Neural cell (in vitro differentiated cells): ENCODE measurements at regions not wholly inside any gene's neighbourhood (a gene's known extent, or its start where the extent isn't known, plus 50 kb on each side); places are given as distances from the start of the nearest gene placed in this dataset.

Experiments used
- H2AFZ ChIP-seq: fragments of 200-600, 300-800 bp; sonication (generic), shearing (Covaris generic); 2 replicates; pipeline ENCODE4 v1.6.0; 2014; ENCODE audit warnings: low read depth, mild to moderate bottlenecking, antibody characterized with exemption, low read length, moderate library complexity
- H3F3A ChIP-seq: fragments of 200-600 bp; shearing (Covaris generic); 2 replicates; pipeline ENCODE4 v1.6.1; 2016; ENCODE audit warnings: mild to moderate bottlenecking, moderate library complexity, mixed read lengths, antibody characterized with exemption, low read length; ENCODE audit not compliant: insufficient read depth, poor library complexity, severe bottlenecking
- H3K27ac ChIP-seq: fragments of 200-600, 300-800 bp; sonication (generic), shearing (Covaris generic); 2 replicates; pipeline ENCODE4 v1.5.1; 2014; ENCODE audit warnings: mild to moderate bottlenecking, low read length, moderate library complexity
- H3K27me3 ChIP-seq: fragments of 300-800, 200-600 bp; sonication (generic), shearing (Covaris generic); 2 replicates; pipeline ENCODE4 v1.6.0; 2014; ENCODE audit warnings: mild to moderate bottlenecking, low read depth, low read length, moderate library complexity; ENCODE audit not compliant: insufficient read depth
- H3K36me3 ChIP-seq: fragments of 300-800, 200-600 bp; sonication (generic), shearing (Covaris generic); 2 replicates; pipeline ENCODE4 v1.5.1; 2014; ENCODE audit warnings: mild to moderate bottlenecking, antibody characterized with exemption, low read length, moderate library complexity; ENCODE audit not compliant: insufficient read depth
- H3K4me2 ChIP-seq: fragments of 300-800, 200-600 bp; sonication (generic), shearing (Covaris generic); 2 replicates; pipeline ENCODE4 v1.6.0; 2014; ENCODE audit warnings: mild to moderate bottlenecking, low read length
- H3K4me3 ChIP-seq: fragments of 300-800, 200-600 bp; sonication (generic), shearing (Covaris generic); 2 replicates; pipeline ENCODE4 v1.5.1; 2014; ENCODE audit warnings: mild to moderate bottlenecking, low read length, moderate library complexity
- H3K79me2 ChIP-seq: fragments of 200-600 bp; shearing (Covaris generic); replicated peaks from 2 replicates; pipeline ENCODE4 v1.6.0; 2014; ENCODE audit warnings: mild to moderate bottlenecking, low read length, moderate library complexity; ENCODE audit not compliant: insufficient read depth
- H3K9ac ChIP-seq: fragments of 300-800, 200-600 bp; sonication (generic), shearing (Covaris generic); 2 replicates; pipeline ENCODE4 v1.6.1; 2016; ENCODE audit warnings: mild to moderate bottlenecking, low read length, mixed read lengths
- H3K9me2 ChIP-seq: fragments of 200-600 bp; shearing (Covaris generic); 2 replicates; pipeline ENCODE4 v1.6.1; 2016; ENCODE audit warnings: mild to moderate bottlenecking, low read length, mixed read lengths; ENCODE audit not compliant: insufficient read depth
- H3K9me3 ChIP-seq: fragments of 200-600, 300-800 bp; sonication (generic), shearing (Covaris generic); 2 replicates; pipeline ENCODE4 v1.6.1; 2016; ENCODE audit warnings: mild to moderate bottlenecking, mixed run types, low read length, moderate library complexity, mixed read lengths
- H4K20me1 ChIP-seq: fragments of 200-600 bp; shearing (Covaris generic); 2 replicates; pipeline ENCODE4 v1.6.1; 2016; ENCODE audit warnings: mild to moderate bottlenecking, mixed run types; ENCODE audit not compliant: insufficient read depth
- CTCF ChIP-seq: fragments of 450-650 bp; IDR thresholded peaks from 2 replicates; pipeline ENCODE4 v1.5.1; 2014; ENCODE audit warnings: antibody characterized with exemption, mild to moderate bottlenecking, moderate library complexity; ENCODE audit not compliant: poor library complexity, severe bottlenecking
- EP300 ChIP-seq: fragments of 450-650 bp; conservative IDR thresholded peaks from 2 replicates; pipeline ENCODE4 v1.6.1; 2014; ENCODE audit warnings: antibody characterized with exemption, mild to moderate bottlenecking, moderate library complexity; ENCODE audit not compliant: poor library complexity, severe bottlenecking
- EZH2 ChIP-seq: fragments of 200-600, 300-800 bp; shearing (Covaris generic), sonication (generic); IDR thresholded peaks from 2 replicates; pipeline ENCODE4 v1.6.1; 2014; ENCODE audit warnings: antibody characterized with exemption, low read length, borderline replicate concordance, mild to moderate bottlenecking; ENCODE audit not compliant: insufficient read depth, poor library complexity, severe bottlenecking
- MXI1 ChIP-seq: fragments of 450-650 bp; conservative IDR thresholded peaks from 2 replicates; pipeline ENCODE4 v1.6.1; 2014; ENCODE audit warnings: antibody characterized with exemption, mild to moderate bottlenecking; ENCODE audit not compliant: poor library complexity, severe bottlenecking
- POLR2AphosphoS5 ChIP-seq: IDR thresholded peaks from 2 replicates; pipeline ENCODE4 v1.6.1; 2012
- RAD21 ChIP-seq: fragments of 450-650 bp; conservative IDR thresholded peaks from 2 replicates; pipeline ENCODE4 v1.6.1; 2014; ENCODE audit warnings: antibody characterized with exemption, mild to moderate bottlenecking, moderate library complexity
- REST ChIP-seq: IDR thresholded peaks from 2 replicates; pipeline ENCODE4 v1.6.1; 2012; ENCODE audit warnings: borderline replicate concordance
- SMC3 ChIP-seq: fragments of 450-650 bp; conservative IDR thresholded peaks from 2 replicates; pipeline ENCODE4 v1.6.1; 2014; ENCODE audit warnings: antibody characterized with exemption, mild to moderate bottlenecking, moderate library complexity; ENCODE audit not compliant: poor library complexity
- TAF1 ChIP-seq: IDR thresholded peaks from 2 replicates; pipeline ENCODE4 v1.6.1; 2012; ENCODE audit warnings: low read depth

- H3K36me3 ChIP-seq, result no peaks in the 10 kb centered on the region
- no peaks in the 10 kb centered on the region for H4K20me1 ChIP-seq
- H3K27me3 ChIP-seq, result no peaks in the 10 kb centered on the region
- no peak overlapping the region for H2AFZ ChIP-seq
- H3F3A ChIP-seq, result no peaks in the 10 kb centered on the region
- H3K27ac ChIP-seq, result no peak overlapping the region
- no peaks in the 10 kb centered on the region for H3K9me2 ChIP-seq
- no peaks in the 10 kb centered on the region for H3K9me3 ChIP-seq
- no peak overlapping the region for H3K4me3 ChIP-seq
- no peak overlapping the region for H3K4me2 ChIP-seq
- H3K9ac ChIP-seq, result no peak overlapping the region
- TF ChIP-seq CTCF (no peak), EP300 (no peak), TAF1 (no peak), SMC3 (no peak), RAD21 (no peak), EZH2 (no peak), REST (no peak), MXI1 (no peak), POLR2AphosphoS5 (no peak)
- H3K79me2 ChIP-seq, result no peaks in the 10 kb centered on the region
Measured at GRCh38 chr1:104797982-104798381, 1048.3 kb downstream of the AMY1C start.

GRCh38 chr1:104801344-104801743 is 1051.6 kb downstream of the AMY1C start:
- H4K20me1 ChIP-seq, result no peaks in the 10 kb centered on the region
- TF ChIP-seq RAD21 (no peak), CTCF (no peak), SMC3 (no peak), MXI1 (no peak), REST (no peak), EZH2 (no peak), POLR2AphosphoS5 (peak; percentile 92), TAF1 (no peak), EP300 (peak; percentile 92)
- H3K36me3 ChIP-seq, result no peaks in the 10 kb centered on the region

More at GRCh38 chr1:104801344-104801743, 1051.6 kb downstream of the AMY1C start:
- no peak overlapping the region for H3K9ac ChIP-seq
- no peak overlapping the region for H3K4me2 ChIP-seq
- no peak overlapping the region for H3K4me3 ChIP-seq
- H3K9me2 ChIP-seq, result no peaks in the 10 kb centered on the region
- no peaks in the 10 kb centered on the region for H3K27me3 ChIP-seq
- H3K27ac ChIP-seq, result no peak overlapping the region
- no peaks in the 10 kb centered on the region for H3K79me2 ChIP-seq
- H3K9me3 ChIP-seq, result no peaks in the 10 kb centered on the region
- H2AFZ ChIP-seq, result no peak overlapping the region
- H3F3A ChIP-seq, result no peaks in the 10 kb centered on the region
